Stimulated activated CD4-positive, alpha-beta T cell treated with anti-CD3 and anti-CD28 coated beads, Interleukin-4, amount 100 ng/mL, for 4 hours (primary cell): ENCODE measurements at regions not wholly inside any gene's neighbourhood (a gene's known extent, or its start where the extent isn't known, plus 50 kb on each side); places are given as distances from the start of the nearest gene placed in this dataset.

ENCODE experiments used
- DNase-seq, 2 experiments: peaks; one replicate each; pipeline ENCODE4 v3.0.0-alpha.2; 2020

DNA sequence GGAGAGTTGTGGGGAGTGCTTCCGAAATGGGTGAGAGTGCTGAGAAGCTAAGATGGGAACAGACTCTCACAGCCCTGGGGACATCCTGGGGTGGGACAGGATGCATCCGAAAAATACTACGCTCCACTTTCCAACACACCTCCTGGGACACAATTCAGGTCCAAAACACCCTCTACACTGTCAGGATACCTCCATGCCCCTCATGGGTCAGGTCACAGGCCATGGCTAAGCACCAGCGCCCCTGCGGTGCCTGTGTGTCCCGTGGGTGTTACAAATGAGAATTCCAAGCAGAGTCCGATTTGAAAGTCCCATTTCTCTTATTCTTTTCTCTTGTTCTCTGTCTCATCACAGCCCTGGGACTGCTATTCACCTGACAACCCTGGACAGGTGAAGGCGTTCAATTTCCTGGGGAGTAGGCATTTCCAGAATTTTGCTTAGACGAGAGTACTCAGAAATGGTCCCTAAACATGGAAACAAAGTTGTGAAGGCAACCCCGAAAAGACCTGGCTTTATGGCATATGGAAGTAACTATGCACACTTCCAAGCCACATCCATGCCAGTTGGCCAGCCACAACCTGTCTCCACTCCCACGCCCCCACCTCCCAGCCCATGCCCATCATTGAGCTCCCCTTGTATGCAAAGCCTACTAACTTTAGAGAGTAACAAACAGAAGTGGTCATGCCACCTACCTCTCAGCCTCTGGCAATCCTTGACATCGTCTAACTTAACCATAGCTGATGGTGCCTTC is 87.9 kb upstream of the ZNF507 start:
- no peak for DNase-seq

DNA sequence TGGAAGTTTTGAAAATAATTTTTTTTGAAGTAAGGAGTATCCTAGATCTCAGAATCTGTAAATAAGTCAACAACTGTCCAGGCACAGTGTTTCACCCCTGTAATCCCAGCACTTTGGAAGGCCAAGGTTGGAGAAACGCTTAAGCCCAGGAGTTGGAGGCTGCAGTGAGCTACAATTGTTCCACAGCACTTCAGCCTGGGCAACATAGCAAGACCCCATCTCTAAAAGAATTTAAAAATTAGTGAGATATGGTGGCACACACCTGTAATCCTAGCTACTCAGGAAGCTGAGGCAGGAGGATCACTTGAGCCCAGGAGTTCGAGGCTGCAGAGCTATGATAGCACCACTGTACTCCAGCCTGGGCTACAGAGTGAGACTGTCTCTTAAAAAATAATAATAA is 87.2 kb upstream of the ZNF507 start:
- no peak for DNase-seq

GRCh38 chr19:32264568-32264967 is 80.8 kb upstream of the ZNF507 start:
- no peak for DNase-seq

DNA sequence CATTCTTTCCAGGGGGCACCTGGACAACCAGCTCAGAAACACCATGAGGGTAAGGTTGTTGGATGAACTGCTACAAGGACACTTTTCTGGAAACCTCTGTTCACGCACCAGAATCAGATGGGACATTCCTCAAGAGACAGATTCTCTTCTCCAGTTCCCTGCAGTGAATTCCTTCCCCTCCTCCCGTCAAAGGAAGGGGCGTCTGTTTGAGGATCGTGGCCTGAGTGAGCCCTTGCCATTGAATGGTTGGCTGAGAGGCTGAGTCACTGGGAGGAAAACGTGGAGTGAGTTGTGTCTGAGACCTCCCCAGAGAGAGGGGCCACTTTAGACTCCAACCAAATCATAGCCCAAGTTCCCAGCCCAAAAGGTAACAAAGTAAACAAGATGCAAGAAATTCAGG is 79.4 kb upstream of the ZNF507 start:
- DNase-seq, result no peak

GRCh38 chr19:32266460-32266859 is 79.0 kb upstream of the ZNF507 start:
- no peak for DNase-seq

DNA sequence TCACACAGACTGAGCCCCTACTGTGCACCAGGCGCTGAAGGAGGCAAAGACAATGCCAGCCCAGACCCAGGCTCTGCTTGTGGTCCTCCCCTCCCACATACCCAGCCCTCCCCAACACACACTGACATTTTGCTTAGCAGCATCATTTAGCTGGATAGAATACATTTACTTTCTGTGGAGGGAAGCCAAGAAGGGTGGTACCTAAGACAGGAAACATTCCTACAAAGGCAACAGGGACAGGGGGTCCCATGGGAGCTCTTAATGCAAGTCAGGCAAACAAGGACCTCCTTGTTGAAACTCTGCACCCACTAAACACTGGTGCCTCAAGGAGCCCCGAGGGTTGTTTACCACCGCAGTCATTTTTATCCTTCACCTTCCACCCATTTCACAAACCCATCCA is 77.0 kb upstream of the ZNF507 start:
- DNase-seq, result no peak

- DNase-seq, result no peak
Observed at GRCh38 chr19:32269831-32270230, 75.6 kb upstream of the ZNF507 start.

GRCh38 chr19:32273483-32273882 is 71.9 kb upstream of the ZNF507 start:
- no peak for DNase-seq

GRCh38 chr19:32287086-32287485 is 58.3 kb upstream of the ZNF507 start:
- no peak for DNase-seq

- no peak for DNase-seq
Observed at GRCh38 chr19:32287811-32288227, 57.6 kb upstream of the ZNF507 start.

DNA sequence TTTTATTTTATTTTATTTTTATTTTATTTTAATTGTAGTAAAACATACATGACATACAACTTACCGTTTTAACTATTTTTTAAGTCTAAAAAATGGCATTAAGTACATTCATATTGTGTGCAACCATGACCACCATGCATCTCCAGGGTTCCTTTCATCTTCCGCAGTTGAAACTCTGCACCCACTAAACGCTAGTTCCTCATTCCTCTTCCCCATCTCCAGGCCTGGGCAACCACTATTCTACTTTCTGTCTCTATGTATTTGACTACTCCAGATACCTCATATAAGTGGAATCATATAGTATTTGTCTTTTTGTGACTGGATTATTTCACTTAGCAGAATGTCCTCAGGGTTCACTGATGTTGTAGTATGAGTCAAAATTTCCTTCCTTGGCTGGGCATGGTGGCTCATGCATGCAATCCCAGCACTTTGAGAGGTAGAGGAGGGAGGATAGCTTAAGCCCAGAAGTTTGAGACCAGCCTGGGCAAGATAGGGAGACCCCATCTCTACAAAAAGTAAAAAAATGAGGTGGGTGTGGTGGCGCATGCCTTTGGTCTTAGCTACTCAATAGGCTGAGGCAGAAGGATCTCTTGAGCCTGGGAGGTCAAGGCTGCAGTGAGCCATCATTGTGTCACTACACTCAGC is 55.7 kb upstream of the ZNF507 start:
- no peak for DNase-seq

GRCh38 chr19:32291876-32292275 is 53.5 kb upstream of the ZNF507 start:
- DNase-seq, result no peak

DNA sequence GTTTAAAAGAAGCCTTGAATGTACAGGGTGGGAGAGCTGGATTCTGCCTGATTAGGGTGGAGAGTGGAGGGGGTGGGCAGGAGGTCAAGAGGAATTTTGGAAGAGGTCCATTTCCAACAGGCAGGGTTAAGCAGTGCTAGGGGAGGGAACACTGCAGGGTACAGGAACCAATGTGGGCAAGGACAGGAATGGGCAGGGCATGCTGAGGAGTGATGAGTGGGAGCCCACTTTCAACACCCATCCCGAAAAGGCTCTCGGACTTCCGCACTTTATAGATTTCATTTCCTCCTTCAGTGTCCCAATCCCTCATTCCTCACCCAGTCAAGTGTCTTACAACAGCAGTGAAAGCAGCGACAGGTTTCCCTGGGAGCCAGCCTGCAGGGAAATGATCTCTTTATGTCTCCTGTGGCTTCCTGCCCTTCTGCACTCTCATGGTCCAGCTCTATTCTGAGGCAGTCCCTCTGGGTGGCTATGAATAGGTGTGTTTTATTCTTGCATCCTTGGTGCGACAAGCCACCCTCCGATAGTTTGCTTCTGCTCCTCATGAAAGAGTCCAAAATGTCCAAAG is 50.5 kb upstream of the ZNF507 start:
- DNase-seq, result no peak
